ENCODE measurements at regions not wholly inside any gene's neighbourhood (a gene's known extent, or its start where the extent isn't known, plus 50 kb on each side); places are given as distances from the start of the nearest gene placed in this dataset.

DNA sequence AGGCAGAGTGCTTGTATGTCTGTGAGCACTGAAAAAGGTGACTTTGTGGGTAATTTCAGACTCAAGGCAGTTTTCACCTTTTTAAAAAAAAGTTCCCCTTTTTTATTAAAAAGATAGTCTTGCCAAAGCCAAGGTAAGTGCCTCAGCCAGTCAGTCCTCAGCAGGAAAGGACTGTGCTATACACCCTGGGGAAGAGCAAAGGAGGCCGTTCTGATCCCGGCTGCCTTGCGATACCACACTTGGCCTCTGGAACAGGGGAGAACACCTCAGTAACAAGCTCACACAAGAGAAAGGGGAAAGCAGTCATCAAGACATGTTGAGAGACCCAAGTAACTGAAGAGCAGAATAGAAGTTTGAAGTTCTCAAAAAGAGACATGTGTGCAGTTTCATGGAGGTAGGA lies 541.7 kb downstream of the BCOR start:
- no peaks in the 10 kb centered on the region for H3K9me3 ChIP-seq
- TF ChIP-seq, protein P1, sequence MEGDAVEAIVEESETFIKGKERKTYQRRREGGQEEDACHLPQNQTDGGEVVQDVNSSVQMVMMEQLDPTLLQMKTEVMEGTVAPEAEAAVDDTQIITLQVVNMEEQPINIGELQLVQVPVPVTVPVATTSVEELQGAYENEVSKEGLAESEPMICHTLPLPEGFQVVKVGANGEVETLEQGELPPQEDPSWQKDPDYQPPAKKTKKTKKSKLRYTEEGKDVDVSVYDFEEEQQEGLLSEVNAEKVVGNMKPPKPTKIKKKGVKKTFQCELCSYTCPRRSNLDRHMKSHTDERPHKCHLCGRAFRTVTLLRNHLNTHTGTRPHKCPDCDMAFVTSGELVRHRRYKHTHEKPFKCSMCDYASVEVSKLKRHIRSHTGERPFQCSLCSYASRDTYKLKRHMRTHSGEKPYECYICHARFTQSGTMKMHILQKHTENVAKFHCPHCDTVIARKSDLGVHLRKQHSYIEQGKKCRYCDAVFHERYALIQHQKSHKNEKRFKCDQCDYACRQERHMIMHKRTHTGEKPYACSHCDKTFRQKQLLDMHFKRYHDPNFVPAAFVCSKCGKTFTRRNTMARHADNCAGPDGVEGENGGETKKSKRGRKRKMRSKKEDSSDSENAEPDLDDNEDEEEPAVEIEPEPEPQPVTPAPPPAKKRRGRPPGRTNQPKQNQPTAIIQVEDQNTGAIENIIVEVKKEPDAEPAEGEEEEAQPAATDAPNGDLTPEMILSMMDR (IDR thresholded peaks at IDR 0.05), result no peak
- intact Hi-C loops (cut with DNase I), result no loop called here
- H3K4me1 ChIP-seq, result no peaks in the 10 kb centered on the region
- no peaks in the 10 kb centered on the region for H3K27me3 ChIP-seq (ENCODE audit: low read depth)
- DNase-seq (no peak), ATAC-seq (no peak)
- no peak overlapping the region for H3K27ac ChIP-seq
- H3K36me3 ChIP-seq, result no peaks in the 10 kb centered on the region
- H3K4me3 ChIP-seq, result no peak overlapping the region

DNA sequence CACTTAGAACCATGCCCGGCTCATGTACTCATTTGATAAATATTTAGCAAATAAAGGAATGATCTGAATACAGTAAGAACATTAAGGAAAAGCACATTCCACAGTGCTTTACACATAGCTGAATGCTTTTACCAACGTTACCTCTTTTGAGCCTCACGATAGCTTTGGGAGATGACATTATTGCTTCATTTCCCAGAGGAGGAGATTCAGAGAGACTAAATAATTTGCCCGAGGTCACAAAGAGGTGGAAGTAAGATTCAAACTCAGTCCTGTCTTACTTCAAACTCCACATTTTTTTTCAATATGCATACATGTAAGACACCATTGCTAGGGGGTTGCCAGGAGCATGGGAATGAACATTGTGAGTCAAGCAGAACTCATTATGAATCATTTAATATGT lies 538.5 kb downstream of the BCOR start:
- no peak for ATAC-seq
- no peaks in the 10 kb centered on the region for H3K9me3 ChIP-seq
- H3K36me3 ChIP-seq, result no peaks in the 10 kb centered on the region
- no peak overlapping the region for H3K27ac ChIP-seq
- no peaks in the 10 kb centered on the region for H3K4me1 ChIP-seq
- TF ChIP-seq, protein P1 (IDR thresholded peaks at IDR 0.05), result no peak
- no peak for DNase-seq
- no peak overlapping the region for H3K4me3 ChIP-seq
- intact Hi-C loops (cut with DNase I), result no loop called here
- no peaks in the 10 kb centered on the region for H3K27me3 ChIP-seq (ENCODE audit: low read depth)

DNA sequence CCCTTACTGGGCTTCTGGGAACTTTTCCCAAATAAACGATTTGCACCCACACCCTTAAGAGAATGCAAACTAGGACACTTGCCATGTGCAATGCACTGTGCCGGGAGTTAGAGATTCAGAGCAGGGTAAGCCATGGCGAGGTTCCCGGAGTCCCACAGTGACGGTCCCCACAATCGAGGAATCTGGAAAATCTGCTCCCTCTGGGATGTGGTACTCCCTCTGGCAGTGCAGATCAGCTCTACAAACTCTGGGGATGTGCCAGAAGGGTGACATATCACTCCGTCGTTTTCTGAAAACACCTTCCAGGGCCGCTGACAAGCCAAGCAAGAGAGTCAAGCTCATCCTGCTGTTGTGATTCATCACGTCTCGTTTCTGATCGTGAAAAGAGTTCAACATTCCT lies 537.5 kb downstream of the BCOR start:
- Histone ChIP-seq H3K36me3 (no peaks in the 10 kb centered on the region), H3K4me1 (no peaks in the 10 kb centered on the region), H3K4me3 (no peak overlapping the region), H3K27ac (no peak overlapping the region), H3K9me3 (no peaks in the 10 kb centered on the region), H3K27me3 (ENCODE audit: low read depth) (no peaks in the 10 kb centered on the region)
- intact Hi-C loops (cut with DNase I), result no loop called here
- ATAC-seq, result no peak
- TF ChIP-seq, protein P1 (IDR thresholded peaks at IDR 0.05), result no peak
- no peak for DNase-seq

DNA sequence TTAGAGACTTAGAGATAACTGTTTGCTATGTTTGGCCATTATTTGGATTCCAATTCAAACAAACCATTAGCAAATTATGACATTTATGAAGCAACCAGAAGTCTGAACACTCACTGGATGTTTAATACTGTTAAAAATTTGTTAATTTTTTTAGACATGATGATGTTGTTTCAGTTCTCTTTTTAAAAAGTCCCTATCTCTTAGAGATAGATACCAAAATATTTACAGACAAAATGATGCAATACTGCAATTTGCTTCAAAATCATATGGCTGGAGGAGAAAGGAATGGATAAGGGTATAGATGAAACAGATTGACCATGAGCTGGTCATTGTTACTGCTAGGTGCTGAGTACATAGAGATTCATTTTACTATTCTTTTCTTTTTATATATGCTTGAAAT lies 534.6 kb downstream of the BCOR start:
- no peak for DNase-seq
- no peaks in the 10 kb centered on the region for H3K9me3 ChIP-seq
- no peaks in the 10 kb centered on the region for H3K27me3 ChIP-seq (ENCODE audit: low read depth)
- H3K4me3 ChIP-seq, result no peak overlapping the region
- no peak overlapping the region for H3K27ac ChIP-seq
- TF ChIP-seq, protein P1 (IDR thresholded peaks at IDR 0.05), result no peak
- no peaks in the 10 kb centered on the region for H3K36me3 ChIP-seq
- intact Hi-C loops (cut with DNase I), result no loop called here
- ATAC-seq, result no peak
- H3K4me1 ChIP-seq, result no peaks in the 10 kb centered on the region

DNA sequence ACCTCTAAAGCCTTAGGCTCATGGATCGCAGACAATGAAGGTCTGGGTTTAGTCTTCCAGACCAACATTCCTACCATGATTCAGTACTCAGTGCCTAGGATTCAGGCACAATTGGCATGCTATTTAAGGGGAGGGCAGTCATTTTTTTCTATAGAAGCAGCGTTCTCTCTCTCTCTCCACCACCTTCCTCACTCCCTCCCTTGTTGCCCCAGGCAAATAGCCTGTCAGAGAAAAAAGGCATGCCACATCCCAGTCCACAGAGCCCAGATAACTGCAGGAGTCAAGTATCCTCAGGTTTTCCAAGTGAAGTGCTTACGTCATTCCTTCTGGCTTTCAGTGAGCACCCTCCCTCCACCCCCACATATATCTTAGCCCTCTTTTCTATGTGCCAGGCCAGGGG lies 533.0 kb downstream of the BCOR start:
- no peak for ATAC-seq
- no peak for DNase-seq
- no peaks in the 10 kb centered on the region for H3K36me3 ChIP-seq
- no peaks in the 10 kb centered on the region for H3K9me3 ChIP-seq
- no peak overlapping the region for H3K4me3 ChIP-seq
- intact Hi-C loops (cut with DNase I), result no loop called here
- TF ChIP-seq, protein P1 (IDR thresholded peaks at IDR 0.05), result no peak
- H3K27me3 ChIP-seq (ENCODE audit: low read depth), result no peaks in the 10 kb centered on the region
- H3K27ac ChIP-seq, result no peak overlapping the region
- no peaks in the 10 kb centered on the region for H3K4me1 ChIP-seq

DNA sequence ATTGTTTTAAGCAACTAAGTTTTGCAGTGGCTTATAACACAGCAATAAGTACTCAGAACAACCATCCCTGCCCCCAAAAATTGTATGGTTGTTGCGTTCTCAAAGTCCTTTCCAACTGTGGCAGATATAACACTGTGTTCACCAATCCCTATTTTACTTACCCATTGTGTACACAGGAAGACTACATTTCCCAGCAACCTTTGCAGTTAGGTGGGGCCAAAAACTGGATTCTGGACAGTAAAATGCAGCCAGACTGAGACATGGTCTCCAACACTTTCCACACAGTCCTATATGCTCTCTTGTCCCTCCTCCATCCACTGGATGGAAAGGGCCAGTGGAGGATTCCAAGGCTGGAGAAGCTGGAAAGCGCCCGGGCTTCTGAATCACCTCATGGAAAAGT lies 523.6 kb downstream of the BCOR start:
- TF ChIP-seq, protein P1 (IDR thresholded peaks at IDR 0.05), result no peak
- H3K4me1 ChIP-seq, result no peaks in the 10 kb centered on the region
- no peaks in the 10 kb centered on the region for H3K9me3 ChIP-seq
- no peak overlapping the region for H3K27ac ChIP-seq
- no peak overlapping the region for H3K4me3 ChIP-seq
- no peaks in the 10 kb centered on the region for H3K36me3 ChIP-seq
- intact Hi-C loops (cut with DNase I), result no loop called here
- DNase-seq, result no peak
- no peak for ATAC-seq
- H3K27me3 ChIP-seq (ENCODE audit: low read depth), result no peaks in the 10 kb centered on the region

All from lower lobe of right lung (tissue), 2 donors.